ENCODE measurements at regions not wholly inside any gene's neighbourhood (a gene's known extent, or its start where the extent isn't known, plus 50 kb on each side); places are given as distances from the start of the nearest gene placed in this dataset.

DNA sequence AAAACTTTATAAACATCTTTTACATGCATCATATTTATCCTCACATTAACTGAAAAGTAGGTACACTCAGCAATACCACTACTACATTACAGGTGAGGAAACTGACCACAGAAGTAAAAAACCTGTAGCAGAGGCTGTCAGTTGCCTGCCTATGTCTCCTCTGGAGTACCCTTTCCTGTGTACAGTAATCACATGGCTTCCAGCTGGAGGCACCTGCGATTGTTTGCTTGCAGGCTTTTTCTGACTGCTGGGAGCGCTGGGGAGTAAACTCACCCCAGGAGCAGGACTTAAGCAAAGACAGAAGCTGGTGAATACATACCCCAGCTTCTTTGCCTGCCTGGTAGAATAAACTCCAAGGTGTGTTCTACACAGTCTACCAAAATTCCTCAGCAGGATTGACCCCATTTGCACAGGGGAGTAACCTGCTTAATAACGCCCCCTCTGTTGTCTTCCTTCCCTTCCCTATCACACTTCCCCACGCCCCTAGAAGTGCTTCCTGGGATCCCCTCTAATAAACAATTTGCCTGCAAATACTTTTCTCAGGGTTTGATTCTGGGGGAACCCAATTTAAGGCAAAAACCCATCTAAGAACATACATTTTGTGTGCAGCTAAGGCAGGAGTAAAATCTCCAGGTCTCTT lies 138.9 kb downstream of the PTH2R start:
- Histone ChIP-seq H3K27ac (ENCODE audit: insufficient read depth in 1 of 2, low read depth in 1 of 2, low read length in 2 of 2, poor library complexity in 1 of 2, severe bottlenecking in 2 of 2) (no peak overlapping the region), H3K4me3 (ENCODE audit: control insufficient read depth in 1 of 7, extremely low read depth in 1 of 7, insufficient read depth in 4 of 7, low read depth in 2 of 7, low read length in 6 of 7) (no peak overlapping the region), H3K4me1 (ENCODE audit: control extremely low read depth in 1 of 4, control insufficient read depth in 4 of 4, insufficient read depth in 4 of 4, low read length in 3 of 4) (peaks cover 0 to 25% (median 2%) of the 10 kb centered on the region in 4 experiments), H3K27me3 (replicated peaks in 2 of 5; ENCODE audit: control insufficient read depth in 4 of 5, insufficient read depth in 5 of 5, low read length in 4 of 5) (no peaks in the 10 kb centered on the region), H3K36me3 (ENCODE audit: control insufficient read depth in 4 of 4, insufficient read depth in 4 of 4, low read length in 3 of 4) (no peaks in the 10 kb centered on the region), H3K9me3 (ENCODE audit: control extremely low read depth in 1 of 5, control insufficient read depth in 4 of 5, insufficient read depth in 2 of 5, low read depth in 1 of 5, low read length in 4 of 5) (no peaks in the 10 kb centered on the region)
- DNase-seq: no peak
- POLR2A ChIA-PET: no interaction called here
- 35% methylated on average over 4 of the region's 4 CpGs for WGBS (ENCODE audit: insufficient coverage)
- CTCF ChIA-PET: no interaction called here

DNA sequence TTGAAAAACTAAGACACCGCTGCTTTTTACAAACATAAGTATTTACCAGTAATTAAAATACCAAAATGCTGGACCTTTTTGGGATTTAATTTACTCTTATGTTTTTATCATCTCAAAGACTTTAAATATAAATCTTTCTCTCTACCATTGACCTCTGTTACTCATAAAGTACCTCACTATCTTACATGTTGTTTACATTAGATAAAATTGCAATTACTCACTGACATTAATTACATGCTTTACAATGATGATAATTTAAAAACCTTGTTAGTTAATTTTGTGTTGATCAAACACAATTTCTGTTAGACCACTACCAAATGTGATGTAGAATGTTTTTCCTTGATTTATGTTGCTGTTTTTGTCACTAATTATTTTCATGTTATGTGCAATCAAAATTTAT lies 139.5 kb downstream of the PTH2R start:
- ChIA-PET POLR2A (no interaction called here), CTCF (no interaction called here)
- no CpG with 5 or more reads among the region's 1 CpG for WGBS (ENCODE audit: insufficient coverage)
- no peak overlapping the region for H3K27ac ChIP-seq (ENCODE audit: insufficient read depth in 1 of 2, low read depth in 1 of 2, low read length in 2 of 2, poor library complexity in 1 of 2, severe bottlenecking in 2 of 2)
- no peaks in the 10 kb centered on the region for H3K36me3 ChIP-seq (ENCODE audit: control insufficient read depth in 4 of 4, insufficient read depth in 4 of 4, low read length in 3 of 4)
- H3K4me3 ChIP-seq (ENCODE audit: control insufficient read depth in 1 of 7, extremely low read depth in 1 of 7, insufficient read depth in 4 of 7, low read depth in 2 of 7, low read length in 6 of 7): no peak overlapping the region
- H3K9me3 ChIP-seq (ENCODE audit: control extremely low read depth in 1 of 5, control insufficient read depth in 4 of 5, insufficient read depth in 2 of 5, low read depth in 1 of 5, low read length in 4 of 5): no peaks in the 10 kb centered on the region
- no peak for DNase-seq
- no peaks in the 10 kb centered on the region for H3K27me3 ChIP-seq (replicated peaks in 2 of 5; ENCODE audit: control insufficient read depth in 4 of 5, insufficient read depth in 5 of 5, low read length in 4 of 5)
- H3K4me1 ChIP-seq (ENCODE audit: control extremely low read depth in 1 of 4, control insufficient read depth in 4 of 4, insufficient read depth in 4 of 4, low read length in 3 of 4): peaks cover 0 to 25% (median 2%) of the 10 kb centered on the region in 4 experiments

DNA sequence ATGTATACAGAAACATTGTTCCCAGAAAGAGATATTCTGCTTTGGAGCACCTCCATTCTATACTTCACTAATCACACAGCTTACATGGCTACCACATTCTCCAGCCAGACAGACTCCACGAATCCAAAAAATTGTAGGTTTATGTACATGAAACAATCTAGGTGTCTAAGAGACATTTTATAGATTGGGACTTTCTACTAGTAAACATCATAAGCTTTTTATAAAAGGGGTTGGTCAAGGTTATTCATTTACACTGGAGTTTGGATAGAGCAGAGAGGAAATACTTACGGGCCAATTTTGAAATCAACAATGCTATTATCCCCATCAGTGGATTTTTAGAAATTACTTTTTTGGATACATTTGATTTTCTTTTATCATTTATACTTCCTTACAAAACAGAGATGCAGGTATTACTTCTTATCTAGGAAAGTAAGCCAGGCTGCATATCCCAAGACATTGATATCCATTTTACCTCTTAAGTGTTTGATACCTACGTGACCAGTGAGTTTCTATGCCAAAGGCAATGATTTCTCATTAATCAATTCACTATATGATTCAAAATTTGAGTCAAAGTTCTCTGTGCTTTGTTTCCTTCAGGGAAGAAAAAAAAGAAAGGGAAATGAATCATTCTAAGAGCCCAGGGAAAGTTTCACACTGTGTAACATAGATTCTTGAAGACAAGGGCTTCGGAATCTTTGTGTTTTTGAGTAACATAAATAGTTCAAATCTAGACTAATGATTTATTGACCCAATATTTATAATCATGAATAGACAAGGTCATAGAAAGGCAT lies 140.5 kb downstream of the PTH2R start:
- Histone ChIP-seq H3K4me3 (ENCODE audit: control insufficient read depth in 1 of 7, extremely low read depth in 1 of 7, insufficient read depth in 4 of 7, low read depth in 2 of 7, low read length in 6 of 7) (no peak overlapping the region), H3K36me3 (ENCODE audit: control insufficient read depth in 4 of 4, insufficient read depth in 4 of 4, low read length in 3 of 4) (no peaks in the 10 kb centered on the region), H3K27ac (ENCODE audit: insufficient read depth in 1 of 2, low read depth in 1 of 2, low read length in 2 of 2, poor library complexity in 1 of 2, severe bottlenecking in 2 of 2) (no peak overlapping the region), H3K4me1 (ENCODE audit: control extremely low read depth in 1 of 4, control insufficient read depth in 4 of 4, insufficient read depth in 4 of 4, low read length in 3 of 4) (peaks cover 0 to 22% (median 2%) of the 10 kb centered on the region in 4 experiments), H3K9me3 (ENCODE audit: control extremely low read depth in 1 of 5, control insufficient read depth in 4 of 5, insufficient read depth in 2 of 5, low read depth in 1 of 5, low read length in 4 of 5) (no peaks in the 10 kb centered on the region), H3K27me3 (replicated peaks in 2 of 5; ENCODE audit: control insufficient read depth in 4 of 5, insufficient read depth in 5 of 5, low read length in 4 of 5) (no peaks in the 10 kb centered on the region)
- no CpG with 5 or more reads among the region's 4 CpGs for WGBS (ENCODE audit: insufficient coverage)
- POLR2A ChIA-PET: no interaction called here
- CTCF ChIA-PET: no interaction called here
- no peak for DNase-seq

DNA sequence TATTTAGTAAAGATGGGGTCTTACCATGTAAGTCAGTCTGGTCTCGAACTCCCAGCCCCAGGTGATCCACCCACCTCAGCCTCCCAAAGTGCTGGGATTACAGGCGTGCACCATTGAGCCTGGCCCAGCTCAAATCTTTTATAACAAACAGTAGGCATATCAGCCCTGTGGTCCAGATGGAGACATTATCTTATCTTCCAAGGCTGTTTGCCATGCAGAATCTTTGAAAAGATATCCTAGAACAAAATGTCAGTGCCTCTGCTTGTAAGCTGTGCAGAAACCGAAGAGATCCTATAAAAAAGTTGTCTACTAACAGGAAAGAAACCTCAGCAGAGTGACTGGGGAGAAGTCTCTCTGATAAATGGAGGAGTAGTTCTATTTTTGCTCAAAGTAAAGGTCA lies 142.1 kb downstream of the PTH2R start:
- Histone ChIP-seq H3K27me3 (replicated peaks in 2 of 5; ENCODE audit: control insufficient read depth in 4 of 5, insufficient read depth in 5 of 5, low read length in 4 of 5) (no peaks in the 10 kb centered on the region), H3K27ac (ENCODE audit: insufficient read depth in 1 of 2, low read depth in 1 of 2, low read length in 2 of 2, poor library complexity in 1 of 2, severe bottlenecking in 2 of 2) (no peak overlapping the region), H3K9me3 (ENCODE audit: control extremely low read depth in 1 of 5, control insufficient read depth in 4 of 5, insufficient read depth in 2 of 5, low read depth in 1 of 5, low read length in 4 of 5) (no peaks in the 10 kb centered on the region), H3K4me1 (ENCODE audit: control extremely low read depth in 1 of 4, control insufficient read depth in 4 of 4, insufficient read depth in 4 of 4, low read length in 3 of 4) (peaks cover 0 to 9% (median 2%) of the 10 kb centered on the region in 4 experiments), H3K4me3 (ENCODE audit: control insufficient read depth in 1 of 7, extremely low read depth in 1 of 7, insufficient read depth in 4 of 7, low read depth in 2 of 7, low read length in 6 of 7) (no peak overlapping the region), H3K36me3 (ENCODE audit: control insufficient read depth in 4 of 4, insufficient read depth in 4 of 4, low read length in 3 of 4) (no peaks in the 10 kb centered on the region)
- DNase-seq: no peak
- ChIA-PET POLR2A (no interaction called here), CTCF (interaction anchor here (1.2 kb wide), 1 partner anchor 20 kb away, joined by 3 read pairs; no protein-coding TSS in a partner anchor)
- 100% methylated on average over 3 of the region's 3 CpGs for WGBS (ENCODE audit: insufficient coverage)

DNA sequence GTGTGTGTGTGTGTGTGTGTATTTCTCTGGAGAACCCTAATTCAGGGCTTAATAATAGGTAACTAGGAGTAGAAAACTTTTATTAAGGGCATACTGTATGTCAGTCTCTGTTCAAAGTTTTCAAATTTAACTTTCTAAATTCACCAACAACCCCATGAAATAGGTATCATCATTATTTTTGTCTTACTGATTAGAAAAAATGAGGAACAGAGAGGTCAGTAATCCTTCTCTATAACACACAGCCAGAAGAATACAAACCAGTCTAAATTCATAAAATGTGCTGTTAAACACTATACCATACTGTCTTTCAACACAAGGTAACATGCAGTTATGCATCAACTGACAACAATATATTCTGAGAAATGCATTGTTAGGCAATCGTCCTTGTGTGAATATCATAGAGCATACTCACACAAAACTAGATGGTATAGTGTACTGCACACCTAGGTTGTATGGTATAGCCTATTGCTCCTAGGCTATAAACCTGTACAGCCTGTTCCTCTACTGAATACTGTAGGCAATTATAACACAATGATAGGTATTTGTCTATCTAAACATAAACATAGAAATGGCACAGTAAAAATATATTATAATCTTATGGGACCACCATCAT lies 143.1 kb downstream of the PTH2R start:
- H3K4me3 ChIP-seq (ENCODE audit: control insufficient read depth in 1 of 7, extremely low read depth in 1 of 7, insufficient read depth in 4 of 7, low read depth in 2 of 7, low read length in 6 of 7): no peak overlapping the region
- H3K9me3 ChIP-seq (ENCODE audit: control extremely low read depth in 1 of 5, control insufficient read depth in 4 of 5, insufficient read depth in 2 of 5, low read depth in 1 of 5, low read length in 4 of 5): no peaks in the 10 kb centered on the region
- no peak for DNase-seq
- ChIA-PET POLR2A (no interaction called here), CTCF (no interaction called here)
- H3K36me3 ChIP-seq (ENCODE audit: control insufficient read depth in 4 of 4, insufficient read depth in 4 of 4, low read length in 3 of 4): no peaks in the 10 kb centered on the region
- no peak overlapping the region for H3K27ac ChIP-seq (ENCODE audit: insufficient read depth in 1 of 2, low read depth in 1 of 2, low read length in 2 of 2, poor library complexity in 1 of 2, severe bottlenecking in 2 of 2)
- 100% methylated on average over 1 of the region's 1 CpG for WGBS (ENCODE audit: insufficient coverage)
- H3K4me1 ChIP-seq (ENCODE audit: control extremely low read depth in 1 of 4, control insufficient read depth in 4 of 4, insufficient read depth in 4 of 4, low read length in 3 of 4): peaks cover 0 to 6% (median 2%) of the 10 kb centered on the region in 4 experiments
- no peaks in the 10 kb centered on the region for H3K27me3 ChIP-seq (replicated peaks in 2 of 5; ENCODE audit: control insufficient read depth in 4 of 5, insufficient read depth in 5 of 5, low read length in 4 of 5)

DNA sequence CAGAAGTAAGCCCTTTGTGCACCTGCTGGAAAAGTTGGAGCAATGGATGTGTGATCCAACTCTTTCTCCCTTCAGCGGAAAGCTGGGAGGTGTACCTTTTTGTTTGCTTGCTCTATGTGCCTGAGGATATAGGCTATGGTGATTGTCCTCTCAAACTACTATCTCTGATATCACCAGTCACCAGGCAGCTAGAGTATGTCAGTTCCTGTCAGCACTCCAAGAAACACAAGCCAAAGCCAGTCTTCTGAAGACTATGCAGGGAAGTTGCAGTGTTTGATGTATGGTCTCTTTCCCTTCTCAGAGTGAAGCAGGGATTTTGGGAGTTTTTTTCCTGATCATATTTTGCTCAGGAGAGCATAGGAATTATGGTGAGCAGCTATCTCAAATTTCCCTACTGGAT lies 146.4 kb downstream of the PTH2R start:
- no CpG with 5 or more reads among the region's 1 CpG for WGBS (ENCODE audit: insufficient coverage)
- ChIA-PET CTCF (no interaction called here), POLR2A (no interaction called here)
- DNase-seq: peak in 1 of 3 donors; percentile 24
- no peaks in the 10 kb centered on the region for H3K27me3 ChIP-seq (replicated peaks in 2 of 5; ENCODE audit: control insufficient read depth in 4 of 5, insufficient read depth in 5 of 5, low read length in 4 of 5)
- no peaks in the 10 kb centered on the region for H3K9me3 ChIP-seq (ENCODE audit: control extremely low read depth in 1 of 5, control insufficient read depth in 4 of 5, insufficient read depth in 2 of 5, low read depth in 1 of 5, low read length in 4 of 5)
- no peak overlapping the region for H3K4me3 ChIP-seq (ENCODE audit: control insufficient read depth in 1 of 7, extremely low read depth in 1 of 7, insufficient read depth in 4 of 7, low read depth in 2 of 7, low read length in 6 of 7)
- H3K36me3 ChIP-seq (ENCODE audit: control insufficient read depth in 4 of 4, insufficient read depth in 4 of 4, low read length in 3 of 4): no peaks in the 10 kb centered on the region
- H3K4me1 ChIP-seq (ENCODE audit: control extremely low read depth in 1 of 4, control insufficient read depth in 4 of 4, insufficient read depth in 4 of 4, low read length in 3 of 4): no peaks in the 10 kb centered on the region
- no peak overlapping the region for H3K27ac ChIP-seq (ENCODE audit: insufficient read depth in 1 of 2, low read depth in 1 of 2, low read length in 2 of 2, poor library complexity in 1 of 2, severe bottlenecking in 2 of 2)

DNA sequence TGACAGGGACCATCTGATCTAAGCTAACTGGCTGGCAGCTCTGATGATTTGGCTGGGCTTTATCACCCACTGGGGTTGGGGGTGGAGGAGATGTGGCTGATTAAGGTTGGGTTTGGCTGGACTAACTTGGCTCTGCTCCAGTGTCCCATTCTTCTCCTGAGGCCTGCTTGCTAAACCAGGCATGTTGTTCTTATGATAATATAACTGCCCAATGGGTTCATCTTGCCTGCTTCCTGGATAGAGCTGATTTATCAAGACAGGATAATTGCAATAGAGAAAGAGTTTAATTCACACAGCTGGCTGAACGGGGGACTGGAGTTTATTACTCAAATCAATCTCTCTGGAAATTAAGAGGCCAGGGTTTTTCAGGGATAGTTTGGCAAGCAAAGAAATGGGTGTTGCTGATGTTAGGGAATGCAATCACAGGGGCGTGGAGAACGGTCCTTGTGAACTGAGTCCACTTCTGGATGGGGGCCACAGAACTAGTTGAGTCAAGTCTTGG lies 150.4 kb downstream of the PTH2R start:
- Histone ChIP-seq H3K27ac (ENCODE audit: insufficient read depth in 1 of 2, low read depth in 1 of 2, low read length in 2 of 2, poor library complexity in 1 of 2, severe bottlenecking in 2 of 2) (no peak overlapping the region), H3K9me3 (ENCODE audit: control extremely low read depth in 1 of 5, control insufficient read depth in 4 of 5, insufficient read depth in 2 of 5, low read depth in 1 of 5, low read length in 4 of 5) (peaks cover 0 to 1% (median 0%) of the 10 kb centered on the region in 5 experiments), H3K27me3 (replicated peaks in 2 of 5; ENCODE audit: control insufficient read depth in 4 of 5, insufficient read depth in 5 of 5, low read length in 4 of 5) (no peaks in the 10 kb centered on the region), H3K36me3 (ENCODE audit: control insufficient read depth in 4 of 4, insufficient read depth in 4 of 4, low read length in 3 of 4) (no peaks in the 10 kb centered on the region), H3K4me3 (ENCODE audit: control insufficient read depth in 1 of 7, extremely low read depth in 1 of 7, insufficient read depth in 4 of 7, low read depth in 2 of 7, low read length in 6 of 7) (no peak overlapping the region), H3K4me1 (ENCODE audit: control extremely low read depth in 1 of 4, control insufficient read depth in 4 of 4, insufficient read depth in 4 of 4, low read length in 3 of 4) (no peaks in the 10 kb centered on the region)
- DNase-seq: peak in 1 of 3 donors; percentile 23
- ChIA-PET CTCF (no interaction called here), POLR2A (no interaction called here)
- 81% methylated on average over 3 of the region's 3 CpGs for WGBS (ENCODE audit: insufficient coverage)

All from common myeloid progenitor, CD34-positive (primary cell).